ACC112 (cell line): ENCODE measurements at regions not wholly inside any gene's neighbourhood (a gene's known extent, or its start where the extent isn't known, plus 50 kb on each side); places are given as distances from the start of the nearest gene placed in this dataset.

Source experiments
- H2AFZ ChIP-seq: fragments of 200-600 bp; sonication (generic); one replicate; pipeline ENCODE4 v1.6.0; 2017; ENCODE audit warnings: antibody characterized with exemption, low read length; ENCODE audit not compliant: unreplicated experiment
- H3K27ac ChIP-seq: fragments of 200-600 bp; sonication (generic); 2 replicates; pipeline ENCODE4 v1.5.1; 2014; ENCODE audit warnings: low read depth, mild to moderate bottlenecking, antibody characterized with exemption, low read length, moderate library complexity
- H3K27me3 ChIP-seq: fragments of 200-600 bp; sonication (generic); 2 replicates; pipeline ENCODE4 v1.6.1; 2014; ENCODE audit warnings: mild to moderate bottlenecking, antibody characterized with exemption, low read length, moderate library complexity, mixed read lengths; ENCODE audit not compliant: insufficient read depth
- H3K36me3 ChIP-seq: fragments of 200-600 bp; sonication (generic); 2 replicates; pipeline ENCODE4 v1.6.1; 2016; ENCODE audit warnings: mild to moderate bottlenecking, antibody characterized with exemption, low read length, moderate library complexity, mixed read lengths; ENCODE audit not compliant: insufficient read depth
- H3K4me1 ChIP-seq: fragments of 200-600 bp; sonication (generic); one replicate; pipeline ENCODE4 v1.6.1; 2016; ENCODE audit warnings: low read length, mixed read lengths; ENCODE audit not compliant: insufficient read depth, unreplicated experiment, control insufficient read depth
- H3K4me3 ChIP-seq: fragments of 200-600 bp; sonication (generic); 2 replicates; pipeline ENCODE4 v1.5.1; 2014; ENCODE audit warnings: mild to moderate bottlenecking, low read depth, low read length
- H3K79me2 ChIP-seq: fragments of 200-600 bp; sonication (generic); one replicate; pipeline ENCODE4 v1.6.0; 2016; ENCODE audit warnings: low read length; ENCODE audit not compliant: control insufficient read depth, unreplicated experiment, insufficient read depth

GRCh38 chr5:171701100-171701541 lies 84.5 kb upstream of the SMIM23 start:
- Histone ChIP-seq H2AFZ (no peak overlapping the region), H3K36me3 (no peaks in the 10 kb centered on the region), H3K27ac (no peak overlapping the region), H3K4me3 (no peak overlapping the region), H3K4me1 (no peaks in the 10 kb centered on the region), H3K79me2 (no peaks in the 10 kb centered on the region), H3K27me3 (peaks cover 60% of the 10 kb centered on the region)

GRCh38 chr5:171702135-171702770 lies 83.4 kb upstream of the SMIM23 start:
- Histone ChIP-seq H2AFZ (no peak overlapping the region), H3K4me1 (no peaks in the 10 kb centered on the region), H3K4me3 (no peak overlapping the region), H3K79me2 (no peaks in the 10 kb centered on the region), H3K27me3 (peaks cover 58% of the 10 kb centered on the region), H3K36me3 (no peaks in the 10 kb centered on the region), H3K27ac (no peak overlapping the region)

- Histone ChIP-seq H3K4me1 (no peaks in the 10 kb centered on the region), H3K79me2 (no peaks in the 10 kb centered on the region), H3K36me3 (no peaks in the 10 kb centered on the region), H3K4me3 (no peak overlapping the region), H3K27me3 (peaks cover 58% of the 10 kb centered on the region), H3K27ac (no peak overlapping the region), H2AFZ (no peak overlapping the region)
Observed at GRCh38 chr5:171703146-171703545, 82.5 kb upstream of the SMIM23 start.

GRCh38 chr5:171705036-171705435 lies 80.6 kb upstream of the SMIM23 start:
- no peaks in the 10 kb centered on the region for H3K36me3 ChIP-seq
- no peak overlapping the region for H2AFZ ChIP-seq
- no peaks in the 10 kb centered on the region for H3K79me2 ChIP-seq
- H3K27me3 ChIP-seq, result peaks cover 58% of the 10 kb centered on the region
- H3K27ac ChIP-seq, result no peak overlapping the region
- H3K4me1 ChIP-seq, result no peaks in the 10 kb centered on the region
- H3K4me3 ChIP-seq, result no peak overlapping the region

- no peak overlapping the region for H2AFZ ChIP-seq
- H3K79me2 ChIP-seq, result no peaks in the 10 kb centered on the region
- H3K4me1 ChIP-seq, result no peaks in the 10 kb centered on the region
- H3K4me3 ChIP-seq, result no peak overlapping the region
- H3K27ac ChIP-seq, result no peak overlapping the region
- peaks cover 58% of the 10 kb centered on the region for H3K27me3 ChIP-seq
- H3K36me3 ChIP-seq, result no peaks in the 10 kb centered on the region
Observed at GRCh38 chr5:171705830-171706468, 79.7 kb upstream of the SMIM23 start.

- H3K79me2 ChIP-seq, result no peaks in the 10 kb centered on the region
- H3K4me1 ChIP-seq, result no peaks in the 10 kb centered on the region
- peaks cover 50% of the 10 kb centered on the region for H3K27me3 ChIP-seq
Observed at GRCh38 chr5:171706736-171707441, 78.7 kb upstream of the SMIM23 start.

GRCh38 chr5:171707442-171707792 lies 78.2 kb upstream of the SMIM23 start:
- Histone ChIP-seq H3K4me1 (no peaks in the 10 kb centered on the region), H3K27ac (no peak overlapping the region), H2AFZ (no peak overlapping the region), H3K4me3 (no peak overlapping the region), H3K36me3 (no peaks in the 10 kb centered on the region), H3K79me2 (no peaks in the 10 kb centered on the region), H3K27me3 (peaks cover 45% of the 10 kb centered on the region)

More at GRCh38 chr5:171706736-171707441, 78.7 kb upstream of the SMIM23 start:
- no peaks in the 10 kb centered on the region for H3K36me3 ChIP-seq
- no peak overlapping the region for H3K27ac ChIP-seq
- no peak overlapping the region for H3K4me3 ChIP-seq
- H2AFZ ChIP-seq, result no peak overlapping the region

- no peaks in the 10 kb centered on the region for H3K79me2 ChIP-seq
- H3K27me3 ChIP-seq, result peaks cover 38% of the 10 kb centered on the region
- no peaks in the 10 kb centered on the region for H3K36me3 ChIP-seq
- H2AFZ ChIP-seq, result no peak overlapping the region
- H3K4me3 ChIP-seq, result no peak overlapping the region
- H3K4me1 ChIP-seq, result no peaks in the 10 kb centered on the region
- no peak overlapping the region for H3K27ac ChIP-seq
Observed at GRCh38 chr5:171709930-171710329, 75.7 kb upstream of the SMIM23 start.

- Histone ChIP-seq H2AFZ (no peak overlapping the region), H3K27ac (no peak overlapping the region), H3K79me2 (no peaks in the 10 kb centered on the region), H3K36me3 (no peaks in the 10 kb centered on the region), H3K27me3 (peaks cover 38% of the 10 kb centered on the region), H3K4me1 (no peaks in the 10 kb centered on the region), H3K4me3 (no peak overlapping the region)
Observed at GRCh38 chr5:171710451-171711024, 75.1 kb upstream of the SMIM23 start.

GRCh38 chr5:171711571-171711970 lies 74.0 kb upstream of the SMIM23 start:
- no peaks in the 10 kb centered on the region for H3K4me1 ChIP-seq
- H3K27ac ChIP-seq, result no peak overlapping the region
- no peaks in the 10 kb centered on the region for H3K79me2 ChIP-seq
- no peak overlapping the region for H3K4me3 ChIP-seq
- no peak overlapping the region for H2AFZ ChIP-seq
- peaks cover 40% of the 10 kb centered on the region for H3K27me3 ChIP-seq
- H3K36me3 ChIP-seq, result no peaks in the 10 kb centered on the region
